Upper lobe of left lung (tissue), 4 donors: ENCODE measurements at regions not wholly inside any gene's neighbourhood (a gene's known extent, or its start where the extent isn't known, plus 50 kb on each side); places are given as distances from the start of the nearest gene placed in this dataset.

Experiments used
- POLR2A ChIP-seq, 4 donors: fragments of 450-650 bp; IDR thresholded peaks; one replicate each; pipeline ENCODE4 v1.5.1; 2016 to 2017; ENCODE audit warnings: antibody characterized with exemption in 4 of 4, mild to moderate bottlenecking in 2 of 4
- TF ChIP-seq, protein P1 (sequence below), 6 experiments: fragments of 450-650 bp in 4 of 6; fragments of 200-600 bp in 2 of 6; sonication (generic) in 2 of 6; IDR thresholded peaks; one replicate each; pipeline ENCODE4 v1.5.1; 2016 to 2019; ENCODE audit warnings: antibody characterized with exemption in 6 of 6

DNA sequence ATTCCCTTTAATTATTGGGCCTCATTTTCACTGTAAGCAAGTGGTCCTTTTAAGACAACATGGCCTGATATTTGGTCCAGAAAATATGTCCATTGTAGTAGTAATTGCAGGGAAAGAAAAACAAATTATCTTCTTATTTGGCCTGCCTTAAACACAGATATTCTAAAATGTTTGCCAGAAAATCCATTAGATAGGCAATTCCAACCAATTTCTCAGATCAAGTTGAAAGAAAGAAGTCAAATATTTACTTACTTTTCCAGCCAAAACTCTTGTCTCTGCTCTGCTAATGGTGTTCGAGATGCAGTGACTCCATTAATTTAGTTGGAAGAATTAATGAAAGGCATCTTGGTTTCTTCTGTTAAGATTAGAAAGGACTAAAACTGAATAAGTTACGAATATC, 757.3 kb upstream of the IGFBP3 start:
- no peak for TF ChIP-seq POLR2A (IDR thresholded peaks at IDR 0.05)
- TF ChIP-seq, protein P1, sequence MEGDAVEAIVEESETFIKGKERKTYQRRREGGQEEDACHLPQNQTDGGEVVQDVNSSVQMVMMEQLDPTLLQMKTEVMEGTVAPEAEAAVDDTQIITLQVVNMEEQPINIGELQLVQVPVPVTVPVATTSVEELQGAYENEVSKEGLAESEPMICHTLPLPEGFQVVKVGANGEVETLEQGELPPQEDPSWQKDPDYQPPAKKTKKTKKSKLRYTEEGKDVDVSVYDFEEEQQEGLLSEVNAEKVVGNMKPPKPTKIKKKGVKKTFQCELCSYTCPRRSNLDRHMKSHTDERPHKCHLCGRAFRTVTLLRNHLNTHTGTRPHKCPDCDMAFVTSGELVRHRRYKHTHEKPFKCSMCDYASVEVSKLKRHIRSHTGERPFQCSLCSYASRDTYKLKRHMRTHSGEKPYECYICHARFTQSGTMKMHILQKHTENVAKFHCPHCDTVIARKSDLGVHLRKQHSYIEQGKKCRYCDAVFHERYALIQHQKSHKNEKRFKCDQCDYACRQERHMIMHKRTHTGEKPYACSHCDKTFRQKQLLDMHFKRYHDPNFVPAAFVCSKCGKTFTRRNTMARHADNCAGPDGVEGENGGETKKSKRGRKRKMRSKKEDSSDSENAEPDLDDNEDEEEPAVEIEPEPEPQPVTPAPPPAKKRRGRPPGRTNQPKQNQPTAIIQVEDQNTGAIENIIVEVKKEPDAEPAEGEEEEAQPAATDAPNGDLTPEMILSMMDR (IDR thresholded peaks at IDR 0.05), result no peak
